Osteocyte (in vitro differentiated cells): ENCODE measurements at regions not wholly inside any gene's neighbourhood (a gene's known extent, or its start where the extent isn't known, plus 50 kb on each side); places are given as distances from the start of the nearest gene placed in this dataset.
"Not testable (repeated sequence)": the region's sequence is repeated elsewhere in the genome, so short reads cannot be mapped to it uniquely, and the experiment has no call there.

Source experiments
- DNase-seq: peaks from one replicate; pipeline ENCODE4 v3.0.0; 2021; ENCODE audit warnings: mixed read lengths; ENCODE audit not compliant: unreplicated experiment; ENCODE audit errors: extremely low spot score
- H3K27ac Mint-ChIP-seq: one replicate; pipeline ENCODE4 v1.8.0; 2021; ENCODE audit warnings: mild to moderate bottlenecking, mixed read lengths; ENCODE audit not compliant: unreplicated experiment
- H3K27me3 Mint-ChIP-seq: one replicate; pipeline ENCODE4 v1.8.0; 2021; ENCODE audit warnings: mixed read lengths; ENCODE audit not compliant: unreplicated experiment
- H3K36me3 Mint-ChIP-seq: one replicate; pipeline ENCODE4 v1.8.0; 2021; ENCODE audit warnings: mixed read lengths; ENCODE audit not compliant: unreplicated experiment
- H3K4me1 Mint-ChIP-seq: one replicate; pipeline ENCODE4 v1.8.0; 2021; ENCODE audit warnings: mixed read lengths; ENCODE audit not compliant: unreplicated experiment
- H3K4me3 Mint-ChIP-seq: one replicate; pipeline ENCODE4 v1.8.0; 2021; ENCODE audit warnings: mild to moderate bottlenecking, moderate library complexity, mixed read lengths; ENCODE audit not compliant: unreplicated experiment
- H3K9me3 Mint-ChIP-seq: one replicate; pipeline ENCODE4 v1.8.0; 2021; ENCODE audit warnings: mixed read lengths; ENCODE audit not compliant: unreplicated experiment
- CTCF ChIP-seq: fragments of 200-600 bp; sonication (generic); IDR thresholded peaks from 2 replicates; pipeline ENCODE4 v1.5.0; 2021; ENCODE audit warnings: antibody characterized with exemption, mild to moderate bottlenecking, moderate library complexity

- H3K9me3 Mint-ChIP-seq: peaks cover 4% of the 10 kb centered on the region
- H3K4me1 Mint-ChIP-seq: no peaks in the 10 kb centered on the region
- DNase-seq: no peak
- no peaks in the 10 kb centered on the region for H3K27me3 Mint-ChIP-seq
- no peak overlapping the region for H3K4me3 Mint-ChIP-seq
- H3K27ac Mint-ChIP-seq: no peak overlapping the region
- no peaks in the 10 kb centered on the region for H3K36me3 Mint-ChIP-seq
- TF ChIP-seq CTCF: no peak
These were observed 165.4 kb upstream of the KCNH8 start for GRCh38 chr3:18982920-18983319.

- not testable (repeated sequence) for H3K27me3 Mint-ChIP-seq, H3K4me3 Mint-ChIP-seq, DNase-seq, H3K4me1 Mint-ChIP-seq, H3K27ac Mint-ChIP-seq, H3K36me3 Mint-ChIP-seq
- peaks cover 37% of the 10 kb centered on the region for H3K9me3 Mint-ChIP-seq
These were observed 172.2 kb upstream of the KCNH8 start for GRCh38 chr3:18976102-18976501.

DNA sequence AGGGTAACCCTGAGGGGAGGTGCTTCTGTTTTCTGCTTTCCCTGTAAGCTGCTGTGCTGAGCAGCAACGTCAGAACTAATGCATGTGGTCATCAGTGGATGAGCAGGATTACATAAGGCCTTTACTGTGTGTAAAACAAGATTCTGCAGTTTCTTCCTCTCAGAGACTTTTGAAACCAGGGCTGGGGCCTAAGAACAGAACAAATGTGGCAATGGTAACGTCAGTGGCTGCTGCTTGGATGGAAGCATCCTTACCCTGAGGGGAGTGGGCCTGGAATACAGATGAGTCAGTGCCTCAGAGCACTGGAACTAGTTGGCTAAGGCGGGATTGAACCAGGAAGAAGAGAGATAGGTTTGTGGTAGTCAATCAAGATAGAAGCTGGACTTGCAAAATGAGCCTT is 180.2 kb upstream of the KCNH8 start:
- TF ChIP-seq CTCF: no peak
- Mint-ChIP-seq H3K9me3 (peaks cover 35% of the 10 kb centered on the region), H3K4me1 (no peaks in the 10 kb centered on the region), H3K27me3 (no peaks in the 10 kb centered on the region), H3K4me3 (no peak overlapping the region), H3K27ac (no peak overlapping the region), H3K36me3 (no peaks in the 10 kb centered on the region)
- DNase-seq: no peak

DNA sequence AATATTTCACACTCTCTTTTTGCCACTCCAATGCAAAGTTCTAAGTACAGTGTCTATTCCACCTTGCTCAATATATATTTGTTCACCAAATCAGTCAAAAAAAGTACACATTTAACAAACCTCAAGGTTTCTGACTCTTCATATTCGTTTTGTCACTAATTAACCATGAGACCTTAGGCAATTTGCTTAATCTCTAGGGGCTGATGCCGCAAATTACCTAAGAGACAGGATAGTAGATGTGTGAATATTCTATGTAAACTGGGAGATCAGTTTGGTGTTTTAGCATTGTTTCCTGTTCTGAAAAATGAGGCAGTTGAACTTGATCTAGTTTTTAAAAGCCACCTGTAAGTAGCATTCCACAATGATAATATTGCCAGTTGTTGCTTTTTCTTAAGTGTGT is 182.5 kb upstream of the KCNH8 start:
- H3K4me3 Mint-ChIP-seq: no peak overlapping the region
- no peak overlapping the region for H3K27ac Mint-ChIP-seq
- peaks cover 20% of the 10 kb centered on the region for H3K9me3 Mint-ChIP-seq
- DNase-seq: no peak
- H3K4me1 Mint-ChIP-seq: no peaks in the 10 kb centered on the region
- H3K36me3 Mint-ChIP-seq: no peaks in the 10 kb centered on the region
- no peaks in the 10 kb centered on the region for H3K27me3 Mint-ChIP-seq
- TF ChIP-seq CTCF: no peak

DNA sequence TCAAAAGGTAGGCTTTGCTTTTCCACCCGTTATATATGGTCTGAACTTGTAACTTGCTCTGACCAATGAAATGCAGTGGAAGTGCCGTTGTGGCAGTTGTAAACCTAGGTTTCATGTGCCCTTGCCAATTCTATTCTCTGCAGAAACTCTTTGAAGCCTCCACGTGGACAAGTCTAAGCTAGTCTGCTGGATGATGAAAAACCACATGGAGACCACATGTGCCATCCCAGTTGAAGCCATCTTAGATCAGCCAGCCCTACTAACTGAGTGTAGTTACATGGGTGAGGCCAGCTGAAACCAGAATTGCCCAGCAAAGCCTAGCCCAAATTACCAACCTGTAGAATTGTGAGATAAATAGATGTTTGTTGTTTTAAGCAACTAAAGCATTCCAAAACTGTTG is 183.7 kb upstream of the KCNH8 start:
- no peaks in the 10 kb centered on the region for H3K36me3 Mint-ChIP-seq
- H3K4me1 Mint-ChIP-seq: no peaks in the 10 kb centered on the region
- no peak for DNase-seq
- no peaks in the 10 kb centered on the region for H3K27me3 Mint-ChIP-seq
- TF ChIP-seq CTCF: no peak
- peaks cover 18% of the 10 kb centered on the region for H3K9me3 Mint-ChIP-seq
- H3K27ac Mint-ChIP-seq: no peak overlapping the region
- H3K4me3 Mint-ChIP-seq: no peak overlapping the region

- no peaks in the 10 kb centered on the region for H3K27me3 Mint-ChIP-seq
- DNase-seq: no peak
- H3K27ac Mint-ChIP-seq: no peak overlapping the region
- no peak overlapping the region for H3K4me3 Mint-ChIP-seq
- H3K36me3 Mint-ChIP-seq: no peaks in the 10 kb centered on the region
- H3K9me3 Mint-ChIP-seq: peaks cover 10% of the 10 kb centered on the region
- TF ChIP-seq CTCF: no peak
- H3K4me1 Mint-ChIP-seq: no peaks in the 10 kb centered on the region
These were observed 197.0 kb upstream of the KCNH8 start for GRCh38 chr3:18951333-18951732.
